Parathyroid adenoma (tissue), 2 donors: ENCODE measurements at regions not wholly inside any gene's neighbourhood (a gene's known extent, or its start where the extent isn't known, plus 50 kb on each side); places are given as distances from the start of the nearest gene placed in this dataset.

ENCODE experiments used
- H2AFZ ChIP-seq: fragments of 300-600 bp; sonication (generic); one replicate; pipeline ENCODE4 v1.7.0; 2017; ENCODE audit warnings: antibody characterized with exemption, mild to moderate bottlenecking
- H3K27ac ChIP-seq: fragments of 300-600 bp; sonication (generic); one replicate; pipeline ENCODE4 v1.7.0; 2017
- H3K27me3 ChIP-seq: fragments of 300-600 bp; sonication (generic); one replicate; pipeline ENCODE4 v1.7.0; 2017; ENCODE audit warnings: low read length; ENCODE audit not compliant: control insufficient read depth, insufficient read depth
- H3K36me3 ChIP-seq: fragments of 300-600 bp; sonication (generic); one replicate; pipeline ENCODE4 v1.7.0; 2017; ENCODE audit warnings: low read length; ENCODE audit not compliant: control insufficient read depth, insufficient read depth
- H3K4me1 ChIP-seq: fragments of 300-600 bp; sonication (generic); one replicate; pipeline ENCODE4 v1.7.0; 2017; ENCODE audit warnings: control low read depth
- H3K4me2 ChIP-seq: fragments of 300-600 bp; sonication (generic); one replicate; pipeline ENCODE4 v1.7.0; 2017; ENCODE audit warnings: low read length
- H3K4me3 ChIP-seq: fragments of 300-600 bp; sonication (generic); one replicate; pipeline ENCODE4 v1.7.0; 2017; ENCODE audit warnings: low read depth, low read length
- H3K79me2 ChIP-seq: fragments of 300-600 bp; sonication (generic); one replicate; pipeline ENCODE4 v1.7.0; 2017; ENCODE audit warnings: control low read depth
- H3K9ac ChIP-seq: fragments of 300-600 bp; sonication (generic); one replicate; pipeline ENCODE4 v1.7.0; 2017; ENCODE audit warnings: mild to moderate bottlenecking
- H3K9me3 ChIP-seq: fragments of 300-600 bp; sonication (generic); one replicate; pipeline ENCODE4 v1.7.0; 2017; ENCODE audit warnings: low read length; ENCODE audit not compliant: control insufficient read depth
- CTCF ChIP-seq: fragments of 300-600 bp; sonication (generic); IDR thresholded peaks from one replicate; pipeline ENCODE4 v1.7.0; 2017; ENCODE audit warnings: antibody characterized with exemption, mild to moderate bottlenecking
- donor health status: primary hyperparathyroidism.

- H3K4me1 ChIP-seq, result no peaks in the 10 kb centered on the region
- H3K4me2 ChIP-seq, result no peak overlapping the region
- H3K9me3 ChIP-seq, result no peaks in the 10 kb centered on the region
- no peaks in the 10 kb centered on the region for H3K36me3 ChIP-seq
- H2AFZ ChIP-seq, result no peak overlapping the region
- no peak overlapping the region for H3K9ac ChIP-seq
- H3K4me3 ChIP-seq, result no peak overlapping the region
- no peaks in the 10 kb centered on the region for H3K27me3 ChIP-seq
- H3K79me2 ChIP-seq, result no peaks in the 10 kb centered on the region
- no peak for TF ChIP-seq CTCF
- H3K27ac ChIP-seq, result no peak overlapping the region
Observed at GRCh38 chr4:146027761-146028160, 89.1 kb upstream of the ZNF827 start.

DNA sequence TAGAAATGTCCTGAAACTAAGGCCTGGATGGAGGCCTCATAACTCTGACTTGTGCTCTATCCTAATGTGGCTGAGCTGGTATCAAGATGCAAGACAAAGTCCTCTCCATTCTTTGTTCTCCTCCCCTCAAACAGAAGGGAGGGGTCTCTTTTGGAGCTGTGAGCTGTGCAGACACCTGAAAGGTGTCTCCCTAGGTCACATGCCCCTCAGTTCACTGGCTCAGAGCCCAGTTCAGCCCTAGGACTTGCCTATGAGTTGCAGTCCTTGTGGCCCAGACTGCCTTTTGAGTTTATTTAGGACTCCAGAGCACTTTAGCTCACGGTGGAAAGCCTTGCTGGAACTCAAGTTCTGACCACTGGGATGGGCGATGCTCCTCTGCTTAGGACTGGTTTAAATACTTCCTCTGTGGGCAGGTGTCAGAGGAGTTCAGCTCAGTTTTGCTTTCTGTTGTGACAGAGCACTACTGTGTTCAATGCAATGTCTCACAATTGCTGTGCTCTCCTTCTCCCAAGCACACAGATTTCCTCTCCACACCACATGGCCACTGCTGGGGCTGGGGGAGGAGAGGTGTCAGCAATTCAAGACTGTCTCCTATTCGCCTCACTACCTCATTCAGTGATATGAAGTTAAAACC is 84.8 kb upstream of the ZNF827 start:
- no peaks in the 10 kb centered on the region for H3K27me3 ChIP-seq
- no peak overlapping the region for H3K4me3 ChIP-seq
- no peak for TF ChIP-seq CTCF
- H3K4me2 ChIP-seq, result no peak overlapping the region
- no peaks in the 10 kb centered on the region for H3K36me3 ChIP-seq
- no peaks in the 10 kb centered on the region for H3K4me1 ChIP-seq
- no peak overlapping the region for H2AFZ ChIP-seq
- no peak overlapping the region for H3K9ac ChIP-seq
- H3K79me2 ChIP-seq, result no peaks in the 10 kb centered on the region
- H3K9me3 ChIP-seq, result peaks cover 4% of the 10 kb centered on the region
- H3K27ac ChIP-seq, result no peak overlapping the region

DNA sequence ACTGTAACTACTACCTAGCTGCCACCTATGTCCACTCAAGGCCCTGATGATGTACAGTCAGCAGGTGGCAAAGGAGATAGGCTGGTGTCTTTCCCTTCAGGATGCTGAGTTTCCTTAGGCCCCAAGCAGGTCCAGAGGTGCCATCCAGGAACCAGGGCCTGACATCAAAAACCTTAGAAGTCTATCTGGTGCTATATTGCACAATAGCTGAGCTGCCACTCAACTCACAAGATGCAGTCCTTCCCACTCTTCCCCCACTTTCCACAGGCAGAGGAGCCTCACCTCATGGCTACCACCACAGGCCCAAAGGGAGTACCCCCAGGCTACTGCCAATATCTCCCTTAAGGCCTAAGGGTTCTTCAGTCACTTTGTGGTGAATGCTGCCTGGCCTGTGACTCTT is 83.9 kb upstream of the ZNF827 start:
- no peaks in the 10 kb centered on the region for H3K36me3 ChIP-seq
- H3K4me1 ChIP-seq, result no peaks in the 10 kb centered on the region
- TF ChIP-seq CTCF, result no peak
- no peak overlapping the region for H3K9ac ChIP-seq
- no peak overlapping the region for H3K27ac ChIP-seq
- peaks cover 4% of the 10 kb centered on the region for H3K9me3 ChIP-seq
- H2AFZ ChIP-seq, result no peak overlapping the region
- no peak overlapping the region for H3K4me3 ChIP-seq
- H3K4me2 ChIP-seq, result no peak overlapping the region
- H3K27me3 ChIP-seq, result no peaks in the 10 kb centered on the region
- H3K79me2 ChIP-seq, result no peaks in the 10 kb centered on the region

DNA sequence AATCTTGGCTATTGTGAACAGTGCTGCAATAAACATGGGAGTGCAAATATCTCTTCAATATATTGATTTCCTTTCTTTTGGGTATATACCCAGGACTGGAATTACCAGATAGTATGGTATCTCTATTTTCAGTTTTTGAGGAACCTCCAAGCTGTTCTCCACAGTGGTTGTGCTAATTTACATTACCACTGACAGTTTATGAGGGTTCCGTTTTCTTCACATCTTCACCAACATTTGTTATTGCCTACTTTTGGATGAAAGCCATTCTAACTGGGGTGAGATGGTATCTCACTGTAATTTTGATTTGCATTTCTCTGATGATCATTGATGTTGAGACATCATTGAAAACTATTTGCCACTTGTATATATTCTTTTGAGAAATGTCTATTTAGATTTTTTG is 79.6 kb upstream of the ZNF827 start:
- Histone ChIP-seq H3K79me2 (no peaks in the 10 kb centered on the region), H3K4me2 (no peak overlapping the region), H3K27ac (no peak overlapping the region), H3K9ac (no peak overlapping the region), H2AFZ (no peak overlapping the region), H3K4me1 (no peaks in the 10 kb centered on the region), H3K9me3 (peaks cover 4% of the 10 kb centered on the region), H3K36me3 (no peaks in the 10 kb centered on the region), H3K27me3 (no peaks in the 10 kb centered on the region), H3K4me3 (no peak overlapping the region)
- no peak for TF ChIP-seq CTCF

GRCh38 chr4:146004730-146005129 is 66.1 kb upstream of the ZNF827 start:
- Histone ChIP-seq H3K9me3 (peaks cover 3% of the 10 kb centered on the region), H2AFZ (no peak overlapping the region), H3K4me2 (no peak overlapping the region), H3K9ac (no peak overlapping the region), H3K79me2 (no peaks in the 10 kb centered on the region), H3K36me3 (no peaks in the 10 kb centered on the region), H3K4me3 (no peak overlapping the region), H3K27me3 (no peaks in the 10 kb centered on the region), H3K4me1 (no peaks in the 10 kb centered on the region), H3K27ac (no peak overlapping the region)
- no peak for TF ChIP-seq CTCF
